ENCODE measurements at regions not wholly inside any gene's neighbourhood (a gene's known extent, or its start where the extent isn't known, plus 50 kb on each side); places are given as distances from the start of the nearest gene placed in this dataset.

DNA sequence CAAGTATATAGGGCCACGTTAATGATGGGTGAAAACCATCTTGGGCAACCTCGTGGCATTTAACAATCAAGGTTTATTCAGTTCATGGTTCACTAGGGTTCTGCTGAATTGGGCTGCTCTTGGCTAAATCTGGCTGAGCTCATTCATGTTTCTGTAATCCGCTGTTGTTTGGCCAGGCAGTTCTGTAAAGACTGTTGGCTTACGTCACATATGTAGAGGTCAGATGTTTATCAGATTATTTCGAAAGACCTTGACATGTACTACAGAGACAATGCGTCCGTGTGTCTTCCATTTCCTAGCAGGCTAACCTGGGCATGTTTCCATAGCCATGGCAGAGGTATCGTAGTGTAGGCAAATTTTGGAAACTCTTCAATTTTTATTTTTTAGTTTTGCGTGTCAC lies 190.0 kb upstream of the ZWINT start:
- H3K9me3 Mint-ChIP-seq = peaks cover 15% of the 10 kb centered on the region
- ChIA-PET CTCF (no interaction called here), POLR2A (no interaction called here)
- no peaks in the 10 kb centered on the region for H3K4me1 Mint-ChIP-seq
- no peak for DNase-seq
- H3K4me3 Mint-ChIP-seq = no peak overlapping the region
- no peak overlapping the region for H3K27ac Mint-ChIP-seq
- H3K36me3 Mint-ChIP-seq (ENCODE audit: low read depth) = no peaks in the 10 kb centered on the region
- no peaks in the 10 kb centered on the region for H3K27me3 Mint-ChIP-seq

DNA sequence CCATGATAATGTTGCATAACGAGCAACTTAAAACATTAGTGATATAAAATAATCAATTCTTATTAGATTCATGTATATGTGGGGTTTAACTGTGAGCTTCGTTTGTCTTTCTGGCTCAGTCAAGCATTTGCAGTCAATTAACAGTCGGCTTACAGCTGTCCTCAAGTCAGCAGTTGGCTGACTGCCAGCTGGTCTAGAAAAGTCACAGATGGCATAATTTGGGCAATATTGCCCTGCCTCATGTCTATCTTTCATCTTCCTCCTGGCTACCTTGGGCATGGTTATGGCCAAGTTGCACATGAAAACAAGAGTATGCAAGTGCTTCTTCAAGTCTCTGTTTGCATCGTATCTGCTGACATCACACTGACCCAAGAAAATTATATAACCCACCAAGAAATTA lies 186.1 kb upstream of the ZWINT start:
- CTCF ChIA-PET = no interaction called here
- peaks cover 7% of the 10 kb centered on the region for H3K9me3 Mint-ChIP-seq
- no peak overlapping the region for H3K27ac Mint-ChIP-seq
- H3K4me1 Mint-ChIP-seq = no peaks in the 10 kb centered on the region
- H3K4me3 Mint-ChIP-seq = no peak overlapping the region
- no peaks in the 10 kb centered on the region for H3K36me3 Mint-ChIP-seq (ENCODE audit: low read depth)
- no peaks in the 10 kb centered on the region for H3K27me3 Mint-ChIP-seq
- POLR2A ChIA-PET = no interaction called here
- DNase-seq = no peak

DNA sequence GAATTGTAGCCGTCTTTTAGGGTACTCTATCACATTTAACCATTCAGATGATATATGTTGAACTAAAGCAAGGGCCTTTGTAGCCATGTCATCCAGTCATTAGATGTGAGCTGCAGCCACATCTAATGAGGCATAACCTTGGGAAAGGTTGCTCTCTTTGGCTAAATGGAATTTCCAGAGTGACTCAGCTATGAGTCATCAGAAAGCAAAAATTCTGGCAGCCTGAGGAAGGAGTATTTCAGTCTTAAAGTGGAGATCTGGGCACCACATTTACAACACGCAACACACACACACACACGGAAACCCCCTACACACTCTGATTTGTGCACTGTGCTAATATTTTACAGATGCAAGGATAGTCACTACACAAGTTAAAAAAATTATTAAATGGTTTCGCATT lies 176.9 kb upstream of the ZWINT start:
- Mint-ChIP-seq H3K4me3 (no peak overlapping the region), H3K4me1 (no peaks in the 10 kb centered on the region), H3K9me3 (no peaks in the 10 kb centered on the region), H3K36me3 (ENCODE audit: low read depth) (no peaks in the 10 kb centered on the region), H3K27me3 (no peaks in the 10 kb centered on the region), H3K27ac (no peak overlapping the region)
- no peak for DNase-seq
- POLR2A ChIA-PET = no interaction called here
- CTCF ChIA-PET = no interaction called here

DNA sequence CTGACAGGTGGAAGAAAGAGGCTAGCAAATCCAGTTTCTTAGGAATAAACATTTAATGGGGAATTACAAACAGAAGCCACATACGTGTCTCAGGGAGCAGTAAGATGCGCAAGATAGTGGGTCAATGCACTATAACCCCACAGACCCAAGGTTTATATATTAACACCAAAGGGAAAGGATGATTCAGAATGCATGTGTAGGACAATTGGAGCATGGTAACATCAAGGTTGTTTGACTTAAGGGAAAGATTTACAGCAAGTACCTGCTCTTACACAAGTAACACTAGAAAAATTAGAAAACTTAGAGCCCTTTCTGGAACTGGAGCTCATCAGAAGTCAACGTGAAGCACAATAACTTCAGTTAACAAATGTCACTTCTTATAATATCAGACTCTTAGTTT lies 161.1 kb upstream of the ZWINT start:
- ChIA-PET POLR2A (no interaction called here), CTCF (no interaction called here)
- Mint-ChIP-seq H3K27ac (no peak overlapping the region), H3K4me3 (no peak overlapping the region), H3K9me3 (no peaks in the 10 kb centered on the region), H3K36me3 (ENCODE audit: low read depth) (no peaks in the 10 kb centered on the region), H3K4me1 (no peaks in the 10 kb centered on the region), H3K27me3 (no peaks in the 10 kb centered on the region)
- DNase-seq = no peak

- H3K27me3 Mint-ChIP-seq = no peaks in the 10 kb centered on the region
- no peaks in the 10 kb centered on the region for H3K4me1 Mint-ChIP-seq
- DNase-seq = no peak
- H3K36me3 Mint-ChIP-seq (ENCODE audit: low read depth) = no peaks in the 10 kb centered on the region
- POLR2A ChIA-PET = no interaction called here
- CTCF ChIA-PET = no interaction called here
- H3K27ac Mint-ChIP-seq = no peak overlapping the region
- no peak overlapping the region for H3K4me3 Mint-ChIP-seq
- peaks cover 5% of the 10 kb centered on the region for H3K9me3 Mint-ChIP-seq
Observed at GRCh38 chr10:56508562-56508961, 147.5 kb upstream of the ZWINT start.

DNA sequence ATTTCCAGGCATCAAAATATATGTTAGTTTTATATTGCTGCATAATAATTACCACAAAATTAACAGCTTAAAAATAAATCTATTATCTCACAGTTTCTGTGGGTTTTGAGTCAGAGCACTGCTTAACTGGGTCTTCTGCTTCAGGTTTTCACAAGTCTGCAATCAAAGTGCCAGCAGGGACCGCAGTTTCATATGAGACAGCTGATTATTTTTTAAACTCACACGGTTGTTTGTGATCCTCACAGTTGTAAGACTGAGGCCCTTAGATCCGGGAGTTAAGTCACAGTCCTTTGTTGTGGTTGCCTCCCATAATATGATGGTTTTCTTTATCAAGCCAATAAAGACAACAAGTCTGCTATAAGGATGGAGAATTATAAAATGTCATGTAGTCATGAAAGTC lies 146.0 kb upstream of the ZWINT start:
- no peak overlapping the region for H3K4me3 Mint-ChIP-seq
- no peaks in the 10 kb centered on the region for H3K36me3 Mint-ChIP-seq (ENCODE audit: low read depth)
- no peaks in the 10 kb centered on the region for H3K27me3 Mint-ChIP-seq
- peaks cover 5% of the 10 kb centered on the region for H3K9me3 Mint-ChIP-seq
- no peak for DNase-seq
- H3K4me1 Mint-ChIP-seq = no peaks in the 10 kb centered on the region
- CTCF ChIA-PET = no interaction called here
- POLR2A ChIA-PET = no interaction called here
- H3K27ac Mint-ChIP-seq = no peak overlapping the region

GRCh38 chr10:56505555-56505954 lies 144.5 kb upstream of the ZWINT start:
- ChIA-PET POLR2A (no interaction called here), CTCF (no interaction called here)
- no peak for DNase-seq
- H3K36me3 Mint-ChIP-seq (ENCODE audit: low read depth) = no peaks in the 10 kb centered on the region
- no peaks in the 10 kb centered on the region for H3K27me3 Mint-ChIP-seq
- H3K27ac Mint-ChIP-seq = no peak overlapping the region
- H3K9me3 Mint-ChIP-seq = peaks cover 5% of the 10 kb centered on the region
- H3K4me3 Mint-ChIP-seq = no peak overlapping the region
- H3K4me1 Mint-ChIP-seq = no peaks in the 10 kb centered on the region

- Mint-ChIP-seq H3K27ac (no peak overlapping the region), H3K4me1 (no peaks in the 10 kb centered on the region), H3K36me3 (ENCODE audit: low read depth) (no peaks in the 10 kb centered on the region), H3K4me3 (no peak overlapping the region), H3K27me3 (no peaks in the 10 kb centered on the region), H3K9me3 (peaks cover 6% of the 10 kb centered on the region)
- no peak for DNase-seq
- ChIA-PET CTCF (no interaction called here), POLR2A (no interaction called here)
Observed at GRCh38 chr10:56496186-56496486, 135.1 kb upstream of the ZWINT start.

DNA sequence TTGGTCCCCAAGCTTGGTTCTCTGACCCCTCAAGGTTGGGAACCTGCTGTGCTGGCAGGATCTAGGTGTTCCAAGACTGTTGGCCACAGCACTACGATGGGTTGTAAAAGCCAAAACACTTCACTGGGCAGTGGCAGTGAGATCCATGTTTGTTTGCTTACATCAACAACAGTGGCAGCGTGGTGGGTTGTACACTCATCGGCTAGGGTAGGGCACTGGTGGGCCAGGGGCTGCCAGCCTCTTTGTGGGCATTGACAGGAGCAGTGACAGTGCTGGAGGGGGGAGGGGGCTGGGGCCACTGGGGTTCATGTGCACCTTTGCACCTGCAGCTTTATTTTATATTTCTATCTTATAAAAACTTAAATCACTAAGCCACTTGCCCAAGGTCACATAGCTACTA lies 126.7 kb upstream of the ZWINT start:
- no peak overlapping the region for H3K4me3 Mint-ChIP-seq
- DNase-seq = no peak
- H3K9me3 Mint-ChIP-seq = peaks cover 2% of the 10 kb centered on the region
- H3K27me3 Mint-ChIP-seq = no peaks in the 10 kb centered on the region
- H3K27ac Mint-ChIP-seq = no peak overlapping the region
- ChIA-PET CTCF (no interaction called here), POLR2A (no interaction called here)
- no peaks in the 10 kb centered on the region for H3K36me3 Mint-ChIP-seq (ENCODE audit: low read depth)
- no peaks in the 10 kb centered on the region for H3K4me1 Mint-ChIP-seq

DNA sequence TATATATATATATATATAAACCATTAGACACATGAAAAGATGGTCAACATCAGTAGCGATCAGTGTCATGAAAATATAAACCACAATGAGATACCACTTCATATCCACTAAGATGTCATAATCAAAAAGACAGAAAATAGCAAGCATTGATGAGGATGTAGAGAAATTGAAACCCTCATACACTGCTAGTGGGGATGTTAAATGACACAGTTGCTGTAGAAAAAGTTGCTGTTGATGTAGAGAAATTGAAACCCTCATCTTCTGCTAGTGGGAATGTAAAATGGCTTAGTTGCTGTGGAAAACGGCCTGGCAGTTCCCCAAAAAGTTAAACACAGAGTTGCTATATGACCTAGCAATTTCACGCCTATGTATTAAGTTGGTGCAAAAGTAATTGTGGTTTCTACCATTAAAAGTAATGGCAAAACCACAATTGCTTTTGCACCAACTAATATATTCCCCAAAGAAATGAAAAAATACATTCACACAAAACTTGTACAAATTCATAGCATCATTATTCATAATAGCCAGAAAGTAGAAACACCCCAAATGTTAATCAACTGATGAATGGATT lies 120.5 kb upstream of the ZWINT start:
- Mint-ChIP-seq H3K4me3 (no peak overlapping the region), H3K27ac (no peak overlapping the region), H3K36me3 (ENCODE audit: low read depth) (no peaks in the 10 kb centered on the region), H3K27me3 (no peaks in the 10 kb centered on the region), H3K4me1 (no peaks in the 10 kb centered on the region), H3K9me3 (peaks cover 2% of the 10 kb centered on the region)
- CTCF ChIA-PET = no interaction called here
- no peak for DNase-seq
- POLR2A ChIA-PET = no interaction called here

GRCh38 chr10:56472978-56473377 lies 111.9 kb upstream of the ZWINT start:
- H3K4me3 Mint-ChIP-seq = no peak overlapping the region
- no peak for DNase-seq
- no peak overlapping the region for H3K27ac Mint-ChIP-seq
- H3K27me3 Mint-ChIP-seq = no peaks in the 10 kb centered on the region
- no peaks in the 10 kb centered on the region for H3K9me3 Mint-ChIP-seq
- H3K4me1 Mint-ChIP-seq = no peaks in the 10 kb centered on the region
- ChIA-PET CTCF (no interaction called here), POLR2A (no interaction called here)
- H3K36me3 Mint-ChIP-seq (ENCODE audit: low read depth) = no peaks in the 10 kb centered on the region

GRCh38 chr10:56470701-56471100 lies 109.6 kb upstream of the ZWINT start:
- Mint-ChIP-seq H3K36me3 (ENCODE audit: low read depth) (no peaks in the 10 kb centered on the region), H3K9me3 (no peaks in the 10 kb centered on the region), H3K27ac (no peak overlapping the region), H3K27me3 (no peaks in the 10 kb centered on the region), H3K4me3 (no peak overlapping the region), H3K4me1 (no peaks in the 10 kb centered on the region)
- ChIA-PET CTCF (no interaction called here), POLR2A (no interaction called here)
- no peak for DNase-seq

DNA sequence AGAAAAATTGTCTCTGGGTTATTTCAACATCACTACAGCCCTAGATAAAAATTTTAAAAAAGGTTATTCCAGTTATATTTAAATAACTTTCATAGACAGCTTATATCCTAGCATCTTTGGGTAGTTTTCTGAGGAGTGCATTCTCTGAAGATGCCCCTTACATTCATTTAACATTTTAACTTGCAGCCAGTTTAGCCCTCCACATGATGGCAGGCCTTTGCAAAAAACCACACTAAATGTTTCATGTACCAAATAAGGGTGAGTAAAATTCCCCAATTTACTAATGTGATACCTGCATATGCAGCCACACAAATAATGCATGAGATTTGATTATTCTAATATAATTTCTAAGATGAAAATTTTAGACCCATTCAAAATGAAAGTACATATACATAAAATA lies 108.4 kb upstream of the ZWINT start:
- no peak for DNase-seq
- ChIA-PET CTCF (no interaction called here), POLR2A (no interaction called here)
- H3K36me3 Mint-ChIP-seq (ENCODE audit: low read depth) = no peaks in the 10 kb centered on the region
- no peaks in the 10 kb centered on the region for H3K9me3 Mint-ChIP-seq
- H3K27me3 Mint-ChIP-seq = no peaks in the 10 kb centered on the region
- no peak overlapping the region for H3K27ac Mint-ChIP-seq
- H3K4me3 Mint-ChIP-seq = no peak overlapping the region
- H3K4me1 Mint-ChIP-seq = no peaks in the 10 kb centered on the region

DNA sequence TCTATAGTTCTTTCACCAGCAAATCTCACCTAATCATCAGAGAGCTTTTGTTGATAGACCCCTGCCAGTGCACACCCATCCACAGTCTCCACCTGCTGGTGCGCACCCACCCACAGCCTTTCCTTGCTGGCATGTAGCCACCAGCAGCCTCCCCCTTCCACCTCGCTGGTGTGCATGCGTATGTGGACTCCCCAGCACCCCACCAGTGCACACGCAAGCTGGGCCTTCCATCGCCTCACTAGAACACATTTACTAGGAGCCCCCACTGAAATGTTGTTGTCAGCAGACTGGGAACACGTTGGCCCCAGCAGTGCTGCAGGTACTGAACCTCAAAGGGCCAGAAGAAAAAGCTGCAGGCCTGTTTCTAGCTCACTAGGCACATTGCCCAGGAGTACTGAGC lies 104.9 kb upstream of the ZWINT start:
- peaks cover 2% of the 10 kb centered on the region for H3K9me3 Mint-ChIP-seq
- no peaks in the 10 kb centered on the region for H3K4me1 Mint-ChIP-seq
- ChIA-PET POLR2A (no interaction called here), CTCF (no interaction called here)
- H3K27me3 Mint-ChIP-seq = no peaks in the 10 kb centered on the region
- no peaks in the 10 kb centered on the region for H3K36me3 Mint-ChIP-seq (ENCODE audit: low read depth)
- H3K27ac Mint-ChIP-seq = no peak overlapping the region
- DNase-seq = no peak
- H3K4me3 Mint-ChIP-seq = no peak overlapping the region

- DNase-seq = no peak
- Mint-ChIP-seq H3K4me1 (no peaks in the 10 kb centered on the region), H3K27me3 (no peaks in the 10 kb centered on the region), H3K9me3 (peaks cover 10% of the 10 kb centered on the region), H3K27ac (no peak overlapping the region), H3K36me3 (ENCODE audit: low read depth) (no peaks in the 10 kb centered on the region), H3K4me3 (no peak overlapping the region)
- CTCF ChIA-PET = no interaction called here
- POLR2A ChIA-PET = no interaction called here
Observed at GRCh38 chr10:56449770-56450169, 88.7 kb upstream of the ZWINT start.
